ENCODE measurements at regions not wholly inside any gene's neighbourhood (a gene's known extent, or its start where the extent isn't known, plus 50 kb on each side); places are given as distances from the start of the nearest gene placed in this dataset.

- no peak overlapping the region for H3K27ac ChIP-seq
- intact Hi-C loops (cut with DNase I; ENCODE audit: low total_unique reads): no loop called here
- no peaks in the 10 kb centered on the region for H3K36me3 ChIP-seq
- DNase-seq: no peak
- H3K27me3 ChIP-seq: peaks cover 0 to 3% (median 0%) of the 10 kb centered on the region in 3 donors
- peaks cover 7 to 28% (median 22%) of the 10 kb centered on the region in 4 donors for H3K9me3 ChIP-seq
- 60 to 73% (median 68%) methylated on average over 4 of the region's 4 CpGs for WGBS, 5 donors
- no peak for TF ChIP-seq EP300 (IDR thresholded peaks at IDR 0.05)
- TF ChIP-seq, protein P1, sequence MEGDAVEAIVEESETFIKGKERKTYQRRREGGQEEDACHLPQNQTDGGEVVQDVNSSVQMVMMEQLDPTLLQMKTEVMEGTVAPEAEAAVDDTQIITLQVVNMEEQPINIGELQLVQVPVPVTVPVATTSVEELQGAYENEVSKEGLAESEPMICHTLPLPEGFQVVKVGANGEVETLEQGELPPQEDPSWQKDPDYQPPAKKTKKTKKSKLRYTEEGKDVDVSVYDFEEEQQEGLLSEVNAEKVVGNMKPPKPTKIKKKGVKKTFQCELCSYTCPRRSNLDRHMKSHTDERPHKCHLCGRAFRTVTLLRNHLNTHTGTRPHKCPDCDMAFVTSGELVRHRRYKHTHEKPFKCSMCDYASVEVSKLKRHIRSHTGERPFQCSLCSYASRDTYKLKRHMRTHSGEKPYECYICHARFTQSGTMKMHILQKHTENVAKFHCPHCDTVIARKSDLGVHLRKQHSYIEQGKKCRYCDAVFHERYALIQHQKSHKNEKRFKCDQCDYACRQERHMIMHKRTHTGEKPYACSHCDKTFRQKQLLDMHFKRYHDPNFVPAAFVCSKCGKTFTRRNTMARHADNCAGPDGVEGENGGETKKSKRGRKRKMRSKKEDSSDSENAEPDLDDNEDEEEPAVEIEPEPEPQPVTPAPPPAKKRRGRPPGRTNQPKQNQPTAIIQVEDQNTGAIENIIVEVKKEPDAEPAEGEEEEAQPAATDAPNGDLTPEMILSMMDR (IDR thresholded peaks at IDR 0.05): no peak
- no peak for TF ChIP-seq POLR2AphosphoS5 (IDR thresholded peaks at IDR 0.05)
- TF ChIP-seq POLR2A (IDR thresholded peaks at IDR 0.05): no peak
- H3K4me3 ChIP-seq: no peak overlapping the region
- no peaks in the 10 kb centered on the region for H3K4me1 ChIP-seq
Measured at GRCh38 chr6:4379958-4380357, 244.6 kb upstream of the ECI2 start.

- no peaks in the 10 kb centered on the region for H3K36me3 ChIP-seq
- H3K4me3 ChIP-seq: no peak overlapping the region
- 71 to 87% (median 76%) methylated on average over 12 of the region's 12 CpGs for WGBS, 5 donors
- TF ChIP-seq, protein P1 (IDR thresholded peaks at IDR 0.05): no peak
- TF ChIP-seq POLR2A (IDR thresholded peaks at IDR 0.05) (no peak), EP300 (IDR thresholded peaks at IDR 0.05) (no peak), POLR2AphosphoS5 (IDR thresholded peaks at IDR 0.05) (no peak)
- no peak for DNase-seq
- H3K27me3 ChIP-seq: peaks cover 0 to 3% (median 0%) of the 10 kb centered on the region in 3 donors
- no peak overlapping the region for H3K27ac ChIP-seq
- no peaks in the 10 kb centered on the region for H3K4me1 ChIP-seq
- intact Hi-C loops (cut with DNase I; ENCODE audit: low total_unique reads): no loop called here
- H3K9me3 ChIP-seq: peaks cover 0 to 13% (median 8%) of the 10 kb centered on the region in 4 donors
Measured at GRCh38 chr6:4378319-4378996, 243.1 kb upstream of the ECI2 start.

DNA sequence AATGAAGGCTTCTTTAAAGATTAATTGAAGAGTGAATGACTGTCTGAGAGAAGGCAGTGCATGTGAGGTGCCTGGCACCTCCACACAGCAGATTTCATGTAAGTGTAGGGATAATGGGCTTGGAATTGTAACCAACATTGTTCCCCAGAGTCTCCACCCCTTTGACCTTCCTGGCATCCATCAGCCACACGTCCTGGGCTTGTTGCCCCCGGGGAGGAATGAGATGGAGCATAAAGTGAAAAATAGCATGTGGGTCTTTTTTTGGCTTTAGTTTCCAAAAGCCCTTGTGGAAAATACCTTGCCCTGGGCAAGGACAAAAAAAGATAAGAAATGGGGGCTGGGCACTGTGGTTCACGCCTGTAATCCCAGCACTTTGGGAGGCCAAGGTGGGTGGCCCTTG, 242.2 kb upstream of the ECI2 start:
- WGBS, 5 donors: 41 to 55% (median 44%) methylated on average over 3 of the region's 3 CpGs
- Histone ChIP-seq H3K27ac (no peak overlapping the region), H3K4me1 (no peaks in the 10 kb centered on the region), H3K27me3 (peaks cover 0 to 3% (median 0%) of the 10 kb centered on the region in 3 donors), H3K36me3 (no peaks in the 10 kb centered on the region), H3K9me3 (peaks cover 0 to 5% (median 2%) of the 10 kb centered on the region in 4 donors), H3K4me3 (no peak overlapping the region)
- intact Hi-C loops (cut with DNase I; ENCODE audit: low total_unique reads): no loop called here
- DNase-seq: no peak
- TF ChIP-seq, protein P1 (IDR thresholded peaks at IDR 0.05): no peak
- TF ChIP-seq POLR2AphosphoS5 (IDR thresholded peaks at IDR 0.05): no peak
- no peak for TF ChIP-seq EP300 (IDR thresholded peaks at IDR 0.05)
- TF ChIP-seq POLR2A (IDR thresholded peaks at IDR 0.05): no peak

- DNase-seq: no peak
- H3K36me3 ChIP-seq: no peaks in the 10 kb centered on the region
- 51 to 65% (median 62%) methylated on average over 7 of the region's 7 CpGs for WGBS, 5 donors
- no peak overlapping the region for H3K4me3 ChIP-seq
- H3K9me3 ChIP-seq: no peaks in the 10 kb centered on the region
- no peaks in the 10 kb centered on the region for H3K4me1 ChIP-seq
- no peak overlapping the region for H3K27ac ChIP-seq
- no peaks in the 10 kb centered on the region for H3K27me3 ChIP-seq
- intact Hi-C loops (cut with DNase I; ENCODE audit: low total_unique reads): no loop called here
- TF ChIP-seq EP300 (IDR thresholded peaks at IDR 0.05) (no peak), POLR2A (IDR thresholded peaks at IDR 0.05) (no peak), POLR2AphosphoS5 (IDR thresholded peaks at IDR 0.05) (no peak)
- TF ChIP-seq, protein P1 (IDR thresholded peaks at IDR 0.05): no peak
Measured at GRCh38 chr6:4374216-4374615, 238.8 kb upstream of the ECI2 start.

Measured in stomach (tissue), 8 donors.